ENCODE measurements at regions not wholly inside any gene's neighbourhood (a gene's known extent, or its start where the extent isn't known, plus 50 kb on each side); places are given as distances from the start of the nearest gene placed in this dataset.

GRCh38 chr3:75967071-75967470 is 181.7 kb upstream of the ZNF717 start:
- TF ChIP-seq CTCF (IDR thresholded peaks at IDR 0.05) = no peak
- TF ChIP-seq POLR2A (IDR thresholded peaks at IDR 0.05) = no peak

Measured in Peyer's patch (tissue), 4 donors.